Activated T-cell treated with anti-CD3 and anti-CD28 coated beads, Interleukin-2, amount 50 U/mL, for 24 hours (primary cell): ENCODE measurements at regions not wholly inside any gene's neighbourhood (a gene's known extent, or its start where the extent isn't known, plus 50 kb on each side); places are given as distances from the start of the nearest gene placed in this dataset.
"Not testable (repeated sequence)": the region's sequence is repeated elsewhere in the genome, so short reads cannot be mapped to it uniquely, and the experiment has no call there.

Experiments used
- DNase-seq: peaks from one replicate; pipeline ENCODE4 v3.0.0-alpha.2; 2020
- H3K27ac Mint-ChIP-seq: 2 replicates; pipeline ENCODE4 v1.8.0; 2020; ENCODE audit warnings: mild to moderate bottlenecking, mixed read lengths
- H3K27me3 Mint-ChIP-seq: 2 replicates; pipeline ENCODE4 v1.8.0; 2020; ENCODE audit warnings: mixed read lengths
- H3K36me3 Mint-ChIP-seq: 2 replicates; pipeline ENCODE4 v1.8.0; 2020; ENCODE audit warnings: low read depth, mixed read lengths
- H3K4me1 Mint-ChIP-seq: 2 replicates; pipeline ENCODE4 v1.8.0; 2020; ENCODE audit warnings: low read depth, mixed read lengths
- H3K4me3 Mint-ChIP-seq: 2 replicates; pipeline ENCODE4 v1.8.0; 2020; ENCODE audit warnings: mild to moderate bottlenecking, moderate library complexity, mixed read lengths
- H3K9me3 Mint-ChIP-seq: 2 replicates; pipeline ENCODE4 v1.8.0; 2020; ENCODE audit warnings: mixed read lengths

- H3K27me3 Mint-ChIP-seq: peaks cover 3% of the 10 kb centered on the region
- H3K9me3 Mint-ChIP-seq: no peaks in the 10 kb centered on the region
- no peaks in the 10 kb centered on the region for H3K36me3 Mint-ChIP-seq
- H3K27ac Mint-ChIP-seq: no peak overlapping the region
- no peak overlapping the region for H3K4me3 Mint-ChIP-seq
- H3K4me1 Mint-ChIP-seq: peaks cover 3% of the 10 kb centered on the region
- no peak for DNase-seq
Observed at GRCh38 chr12:105481392-105482300, 151.2 kb downstream of the C12orf75 start.

- Mint-ChIP-seq H3K27me3 (peaks cover 3% of the 10 kb centered on the region), H3K27ac (no peak overlapping the region), H3K36me3 (no peaks in the 10 kb centered on the region), H3K4me3 (no peak overlapping the region), H3K4me1 (no peaks in the 10 kb centered on the region), H3K9me3 (no peaks in the 10 kb centered on the region)
- no peak for DNase-seq
Observed at GRCh38 chr12:105482951-105483350, 152.5 kb downstream of the C12orf75 start.

- Mint-ChIP-seq H3K27ac (no peak overlapping the region), H3K4me3 (no peak overlapping the region), H3K36me3 (no peaks in the 10 kb centered on the region), H3K9me3 (no peaks in the 10 kb centered on the region), H3K4me1 (no peaks in the 10 kb centered on the region), H3K27me3 (peaks cover 3% of the 10 kb centered on the region)
- no peak for DNase-seq
Observed at GRCh38 chr12:105483691-105484090, 153.2 kb downstream of the C12orf75 start.

- peaks cover 3% of the 10 kb centered on the region for H3K27me3 Mint-ChIP-seq
- H3K4me3 Mint-ChIP-seq: no peak overlapping the region
- H3K27ac Mint-ChIP-seq: no peak overlapping the region
- DNase-seq: no peak
- no peaks in the 10 kb centered on the region for H3K9me3 Mint-ChIP-seq
- H3K4me1 Mint-ChIP-seq: no peaks in the 10 kb centered on the region
- H3K36me3 Mint-ChIP-seq: no peaks in the 10 kb centered on the region
Observed at GRCh38 chr12:105485321-105485910, 154.9 kb downstream of the C12orf75 start.

- Mint-ChIP-seq H3K9me3 (no peaks in the 10 kb centered on the region), H3K4me1 (no peaks in the 10 kb centered on the region), H3K27me3 (peaks cover 2% of the 10 kb centered on the region), H3K4me3 (no peak overlapping the region), H3K27ac (no peak overlapping the region), H3K36me3 (no peaks in the 10 kb centered on the region)
- DNase-seq: no peak
Observed at GRCh38 chr12:105485921-105486320, 155.4 kb downstream of the C12orf75 start.

- DNase-seq: no peak
- H3K27me3 Mint-ChIP-seq: peaks cover 3% of the 10 kb centered on the region
Observed at GRCh38 chr12:105487963-105488362, 157.5 kb downstream of the C12orf75 start.

GRCh38 chr12:105492591-105493545 is 162.4 kb downstream of the C12orf75 start:
- H3K27ac Mint-ChIP-seq: no peak overlapping the region
- no peaks in the 10 kb centered on the region for H3K4me1 Mint-ChIP-seq
- no peak for DNase-seq
- peaks cover 21% of the 10 kb centered on the region for H3K27me3 Mint-ChIP-seq
- H3K4me3 Mint-ChIP-seq: no peak overlapping the region
- no peaks in the 10 kb centered on the region for H3K36me3 Mint-ChIP-seq
- peaks cover 3% of the 10 kb centered on the region for H3K9me3 Mint-ChIP-seq

More at GRCh38 chr12:105487963-105488362, 157.5 kb downstream of the C12orf75 start:
- H3K4me3 Mint-ChIP-seq: no peak overlapping the region
- no peak overlapping the region for H3K27ac Mint-ChIP-seq
- H3K36me3 Mint-ChIP-seq: no peaks in the 10 kb centered on the region
- no peaks in the 10 kb centered on the region for H3K9me3 Mint-ChIP-seq
- H3K4me1 Mint-ChIP-seq: no peaks in the 10 kb centered on the region

- Mint-ChIP-seq H3K4me3 (no peak overlapping the region), H3K27ac (no peak overlapping the region), H3K36me3 (no peaks in the 10 kb centered on the region)
Observed at GRCh38 chr12:105499205-105499604, 168.7 kb downstream of the C12orf75 start.

GRCh38 chr12:105500676-105501075 is 170.2 kb downstream of the C12orf75 start:
- H3K9me3 Mint-ChIP-seq, H3K36me3 Mint-ChIP-seq, DNase-seq, H3K4me1 Mint-ChIP-seq, H3K27ac Mint-ChIP-seq, H3K4me3 Mint-ChIP-seq: not testable (repeated sequence)
- H3K27me3 Mint-ChIP-seq: peaks cover 58% of the 10 kb centered on the region

More at GRCh38 chr12:105499205-105499604, 168.7 kb downstream of the C12orf75 start:
- DNase-seq: no peak
- peaks cover 6% of the 10 kb centered on the region for H3K9me3 Mint-ChIP-seq
- H3K27me3 Mint-ChIP-seq: peaks cover 54% of the 10 kb centered on the region
- H3K4me1 Mint-ChIP-seq: no peaks in the 10 kb centered on the region

GRCh38 chr12:105502426-105502930 is 172.0 kb downstream of the C12orf75 start:
- Mint-ChIP-seq H3K9me3 (peaks cover 3% of the 10 kb centered on the region), H3K4me3 (no peak overlapping the region), H3K27ac (no peak overlapping the region), H3K27me3 (peaks cover 53% of the 10 kb centered on the region), H3K36me3 (no peaks in the 10 kb centered on the region), H3K4me1 (no peaks in the 10 kb centered on the region)
- DNase-seq: no peak

GRCh38 chr12:105503619-105504018 is 173.1 kb downstream of the C12orf75 start:
- Mint-ChIP-seq H3K27me3 (peaks cover 52% of the 10 kb centered on the region), H3K36me3 (no peaks in the 10 kb centered on the region), H3K4me3 (no peak overlapping the region), H3K4me1 (no peaks in the 10 kb centered on the region), H3K9me3 (peaks cover 2% of the 10 kb centered on the region), H3K27ac (no peak overlapping the region)
- no peak for DNase-seq

GRCh38 chr12:105504286-105504685 is 173.8 kb downstream of the C12orf75 start:
- no peaks in the 10 kb centered on the region for H3K36me3 Mint-ChIP-seq
- H3K27me3 Mint-ChIP-seq: peaks cover 50% of the 10 kb centered on the region
- H3K9me3 Mint-ChIP-seq: no peaks in the 10 kb centered on the region
- no peak for DNase-seq
- no peak overlapping the region for H3K4me3 Mint-ChIP-seq
- H3K4me1 Mint-ChIP-seq: no peaks in the 10 kb centered on the region
- no peak overlapping the region for H3K27ac Mint-ChIP-seq

- Mint-ChIP-seq H3K9me3 (no peaks in the 10 kb centered on the region), H3K36me3 (no peaks in the 10 kb centered on the region), H3K27ac (no peak overlapping the region), H3K4me1 (no peaks in the 10 kb centered on the region), H3K4me3 (no peak overlapping the region), H3K27me3 (peaks cover 33% of the 10 kb centered on the region)
- DNase-seq: no peak
Observed at GRCh38 chr12:105506678-105507310, 176.3 kb downstream of the C12orf75 start.
